NB4 (cell line): ENCODE measurements at regions not wholly inside any gene's neighbourhood (a gene's known extent, or its start where the extent isn't known, plus 50 kb on each side); places are given as distances from the start of the nearest gene placed in this dataset.

Source experiments
- DNase-seq: peaks from one replicate; pipeline ENCODE4 v3.0.0; 2010; ENCODE audit warnings: low read depth
- H3K4me3 ChIP-seq: one replicate; pipeline ENCODE4 v1.5.1; 2011; ENCODE audit warnings: mild to moderate bottlenecking, low read depth, low read length, moderate library complexity
- CTCF ChIP-seq: IDR thresholded peaks from one replicate; pipeline ENCODE4 v1.5.1; 2012; ENCODE audit warnings: low read depth, low read length
- MYC ChIP-seq: IDR thresholded peaks from 2 replicates; pipeline ENCODE4 v1.6.1; 2011; ENCODE audit warnings: low read depth, low read length
- POLR2A ChIP-seq: IDR thresholded peaks from 2 replicates; pipeline ENCODE4 v1.6.1; 2011; ENCODE audit warnings: mild to moderate bottlenecking; ENCODE audit not compliant: insufficient read length; ENCODE audit errors: extremely low read depth
- TF ChIP-seq, protein P1 (sequence below): IDR thresholded peaks from 2 replicates; pipeline ENCODE4 v1.6.1; 2011; ENCODE audit warnings: low read depth, low read length

DNA sequence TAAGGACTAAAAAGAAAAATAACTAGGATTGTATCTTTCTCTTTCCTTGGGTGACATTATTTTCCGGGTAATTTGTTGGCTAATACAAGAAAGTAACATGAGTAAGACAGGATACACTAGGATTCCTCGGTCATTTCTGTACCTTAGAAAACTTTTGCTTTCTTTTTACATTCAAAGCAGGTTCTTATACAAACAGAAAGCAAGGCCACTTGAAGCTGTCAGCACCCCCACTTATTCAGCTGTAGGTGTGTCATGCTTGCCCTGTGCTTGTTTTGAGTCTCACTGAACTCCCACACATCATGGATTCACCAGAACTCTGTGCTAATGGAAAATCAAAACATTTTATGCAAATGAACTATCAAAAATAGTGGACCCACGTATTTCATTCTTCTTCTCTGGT is 266.8 kb upstream of the CLEC14A start:
- H3K4me3 ChIP-seq: no peak overlapping the region
- no peak for TF ChIP-seq POLR2A
- TF ChIP-seq CTCF: no peak
- no peak for TF ChIP-seq MYC
- TF ChIP-seq, protein P1, sequence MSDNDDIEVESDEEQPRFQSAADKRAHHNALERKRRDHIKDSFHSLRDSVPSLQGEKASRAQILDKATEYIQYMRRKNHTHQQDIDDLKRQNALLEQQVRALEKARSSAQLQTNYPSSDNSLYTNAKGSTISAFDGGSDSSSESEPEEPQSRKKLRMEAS: no peak
- DNase-seq: no peak

GRCh38 chr14:38521591-38521990 is 265.7 kb upstream of the CLEC14A start:
- DNase-seq: no peak
- TF ChIP-seq POLR2A (no peak), MYC (no peak), CTCF (no peak)
- no peak overlapping the region for H3K4me3 ChIP-seq

GRCh38 chr14:38517426-38517825 is 261.5 kb upstream of the CLEC14A start:
- no peak overlapping the region for H3K4me3 ChIP-seq
- TF ChIP-seq POLR2A (no peak), MYC (no peak), CTCF (no peak)
- TF ChIP-seq, protein P1: no peak
- no peak for DNase-seq

DNA sequence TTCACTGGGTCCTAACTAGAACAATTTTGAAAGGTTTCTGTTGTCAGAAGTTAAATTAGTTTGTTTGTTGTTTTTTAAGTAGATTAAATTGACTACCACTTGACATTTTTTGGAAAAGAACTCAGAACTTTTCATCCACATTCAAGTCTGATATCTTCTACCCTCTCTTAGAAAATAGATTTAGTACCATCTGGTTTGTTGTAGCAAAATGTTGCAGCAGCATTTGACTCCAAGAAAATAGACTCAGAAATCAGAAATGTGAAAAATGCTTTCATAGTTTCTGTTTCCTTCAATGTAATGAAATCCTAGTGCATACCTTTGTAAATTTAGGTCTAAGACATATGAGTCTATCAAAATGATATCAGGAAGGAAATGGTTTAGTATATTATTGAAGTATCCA is 256.3 kb upstream of the CLEC14A start:
- TF ChIP-seq, protein P1: no peak
- TF ChIP-seq MYC: no peak
- no peak for TF ChIP-seq CTCF
- no peak for TF ChIP-seq POLR2A
- H3K4me3 ChIP-seq: no peak overlapping the region
- no peak for DNase-seq

GRCh38 chr14:38507299-38507698 is 251.4 kb upstream of the CLEC14A start:
- DNase-seq: no peak
- no peak overlapping the region for H3K4me3 ChIP-seq
- no peak for TF ChIP-seq MYC

- H3K4me3 ChIP-seq: no peak overlapping the region
- TF ChIP-seq, protein P1: no peak
- TF ChIP-seq POLR2A (no peak), MYC (no peak), CTCF (no peak)
- DNase-seq: no peak
These were observed 250.0 kb upstream of the CLEC14A start for GRCh38 chr14:38505973-38506249.

- TF ChIP-seq POLR2A: no peak
- no peak for TF ChIP-seq MYC
- H3K4me3 ChIP-seq: no peak overlapping the region
- no peak for DNase-seq
These were observed 249.5 kb upstream of the CLEC14A start for GRCh38 chr14:38505221-38505972.
